Loucy (cell line): ENCODE measurements at regions not wholly inside any gene's neighbourhood (a gene's known extent, or its start where the extent isn't known, plus 50 kb on each side); places are given as distances from the start of the nearest gene placed in this dataset.
"Not testable (repeated sequence)": the region's sequence is repeated elsewhere in the genome, so short reads cannot be mapped to it uniquely, and the experiment has no call there.

Experiments
- H2AFZ ChIP-seq: fragments of 200-600 bp; sonication (generic); 2 replicates; pipeline ENCODE4 v1.6.0; 2016; ENCODE audit warnings: antibody characterized with exemption, mild to moderate bottlenecking, low read length, moderate library complexity
- H3F3A ChIP-seq: fragments of 200-600 bp; 2 replicates; pipeline ENCODE4 v1.6.0; 2016; ENCODE audit warnings: antibody characterized with exemption, low read depth, mild to moderate bottlenecking
- H3K27me3 ChIP-seq: fragments of 200-600 bp; sonication (generic); 2 replicates; pipeline ENCODE4 v1.6.1; 2014; ENCODE audit warnings: low read length, mild to moderate bottlenecking; ENCODE audit not compliant: insufficient read depth, poor library complexity, severe bottlenecking
- H3K36me3 ChIP-seq: fragments of 200-600 bp; sonication (generic); 2 replicates; pipeline ENCODE4 v1.6.1; 2016; ENCODE audit warnings: low read length; ENCODE audit not compliant: insufficient read depth
- H3K4me1 ChIP-seq: fragments of 200-600 bp; sonication (generic); 2 replicates; pipeline ENCODE4 v1.5.1; 2014; ENCODE audit warnings: low read length, mild to moderate bottlenecking; ENCODE audit not compliant: insufficient read depth, poor library complexity, severe bottlenecking
- H3K4me2 ChIP-seq: fragments of 200-600 bp; sonication (generic); 2 replicates; pipeline ENCODE4 v1.6.0; 2014; ENCODE audit warnings: antibody characterized with exemption, low read length, low read depth, mild to moderate bottlenecking; ENCODE audit not compliant: poor library complexity, severe bottlenecking
- H3K4me3 ChIP-seq: fragments of 200-600 bp; sonication (generic); 2 replicates; pipeline ENCODE4 v1.5.1; 2014; ENCODE audit warnings: low read length, mild to moderate bottlenecking, mixed read lengths; ENCODE audit not compliant: poor library complexity, severe bottlenecking
- H3K79me2 ChIP-seq: fragments of 200-600 bp; sonication (generic); 2 replicates; pipeline ENCODE4 v1.6.1; 2014; ENCODE audit warnings: low read length; ENCODE audit not compliant: insufficient read depth
- H3K9ac ChIP-seq: fragments of 200-600 bp; sonication (generic); 2 replicates; pipeline ENCODE4 v1.6.0; 2014; ENCODE audit warnings: mild to moderate bottlenecking, low read depth, low read length, moderate library complexity; ENCODE audit not compliant: poor library complexity, severe bottlenecking
- H3K9me2 ChIP-seq: fragments of 200-600 bp; sonication (generic); replicated peaks from 2 replicates; pipeline ENCODE4 v1.6.1; 2016; ENCODE audit warnings: low read depth, low read length, mixed read lengths
- H3K9me3 ChIP-seq: fragments of 200-600 bp; sonication (generic); 2 replicates; pipeline ENCODE4 v1.6.1; 2014; ENCODE audit warnings: mild to moderate bottlenecking, antibody characterized with exemption, low read length, low read depth; ENCODE audit not compliant: insufficient read depth
- H4K20me1 ChIP-seq: fragments of 200-600 bp; sonication (generic); 2 replicates; pipeline ENCODE4 v1.6.0; 2014; ENCODE audit warnings: antibody characterized with exemption, low read length, mild to moderate bottlenecking; ENCODE audit not compliant: insufficient read depth, poor library complexity, severe bottlenecking
- EZH2phosphoT487 ChIP-seq: fragments of 200-600 bp; IDR thresholded peaks from 2 replicates; pipeline ENCODE4 v1.6.1; 2018; ENCODE audit warnings: antibody characterized with exemption, mild to moderate bottlenecking, moderate library complexity, borderline replicate concordance
- TF ChIP-seq, protein P1 (sequence below): fragments of 200-600 bp; sonication (generic); conservative IDR thresholded peaks from 2 replicates; pipeline ENCODE4 v1.5.1; 2014; ENCODE audit warnings: mild to moderate bottlenecking, antibody characterized with exemption, low read length

DNA sequence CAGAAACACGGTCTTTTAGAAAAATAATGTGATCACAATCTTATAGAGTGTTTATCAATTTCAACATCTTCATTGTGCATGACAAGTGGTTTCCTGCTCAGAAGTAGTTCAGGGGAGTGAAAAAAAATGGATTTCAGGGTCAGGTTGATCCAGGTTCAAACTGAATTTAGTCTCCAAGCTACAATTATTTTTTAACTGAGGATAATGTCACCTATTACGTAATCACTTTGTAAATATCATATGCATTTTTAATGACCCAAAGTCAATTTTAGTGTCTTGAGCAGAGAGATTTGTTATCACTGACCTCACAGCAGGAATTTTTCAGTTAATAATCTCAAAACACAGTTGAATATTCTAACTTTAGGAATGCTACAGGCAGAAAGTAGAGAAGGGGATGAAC lies 627.2 kb upstream of the LUZP2 start:
- Histone ChIP-seq H3K9me2 (no peaks in the 10 kb centered on the region), H3K27me3 (no peaks in the 10 kb centered on the region), H3F3A (no peaks in the 10 kb centered on the region), H2AFZ (no peak overlapping the region), H4K20me1 (no peaks in the 10 kb centered on the region), H3K4me3 (no peak overlapping the region), H3K9ac (no peak overlapping the region), H3K4me1 (no peaks in the 10 kb centered on the region), H3K4me2 (no peak overlapping the region), H3K9me3 (no peaks in the 10 kb centered on the region), H3K79me2 (no peaks in the 10 kb centered on the region), H3K36me3 (no peaks in the 10 kb centered on the region)
- no peak for TF ChIP-seq EZH2phosphoT487
- TF ChIP-seq, protein P1, sequence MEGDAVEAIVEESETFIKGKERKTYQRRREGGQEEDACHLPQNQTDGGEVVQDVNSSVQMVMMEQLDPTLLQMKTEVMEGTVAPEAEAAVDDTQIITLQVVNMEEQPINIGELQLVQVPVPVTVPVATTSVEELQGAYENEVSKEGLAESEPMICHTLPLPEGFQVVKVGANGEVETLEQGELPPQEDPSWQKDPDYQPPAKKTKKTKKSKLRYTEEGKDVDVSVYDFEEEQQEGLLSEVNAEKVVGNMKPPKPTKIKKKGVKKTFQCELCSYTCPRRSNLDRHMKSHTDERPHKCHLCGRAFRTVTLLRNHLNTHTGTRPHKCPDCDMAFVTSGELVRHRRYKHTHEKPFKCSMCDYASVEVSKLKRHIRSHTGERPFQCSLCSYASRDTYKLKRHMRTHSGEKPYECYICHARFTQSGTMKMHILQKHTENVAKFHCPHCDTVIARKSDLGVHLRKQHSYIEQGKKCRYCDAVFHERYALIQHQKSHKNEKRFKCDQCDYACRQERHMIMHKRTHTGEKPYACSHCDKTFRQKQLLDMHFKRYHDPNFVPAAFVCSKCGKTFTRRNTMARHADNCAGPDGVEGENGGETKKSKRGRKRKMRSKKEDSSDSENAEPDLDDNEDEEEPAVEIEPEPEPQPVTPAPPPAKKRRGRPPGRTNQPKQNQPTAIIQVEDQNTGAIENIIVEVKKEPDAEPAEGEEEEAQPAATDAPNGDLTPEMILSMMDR, result no peak

DNA sequence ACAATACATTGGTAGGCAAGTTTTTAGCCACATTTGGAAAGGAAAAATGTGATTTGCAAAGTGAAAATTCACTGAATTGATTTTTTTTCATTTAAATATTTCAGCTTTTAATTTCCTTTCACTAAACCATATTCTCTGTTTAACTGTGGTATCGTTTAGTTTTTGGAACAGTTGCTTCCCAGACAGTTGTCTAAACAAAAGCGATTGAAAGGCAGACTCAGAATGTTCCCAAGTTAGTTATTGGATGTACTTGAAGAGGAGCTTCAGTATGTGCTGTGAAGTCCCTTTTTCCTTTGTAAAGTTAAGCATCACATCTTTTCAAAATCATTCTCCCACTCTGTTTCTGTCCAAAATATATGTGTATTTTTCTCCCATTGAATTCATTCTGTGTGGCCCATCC lies 623.4 kb upstream of the LUZP2 start:
- no peak overlapping the region for H3K9ac ChIP-seq
- H3K79me2 ChIP-seq, result no peaks in the 10 kb centered on the region
- H3K27me3 ChIP-seq, result no peaks in the 10 kb centered on the region
- no peaks in the 10 kb centered on the region for H4K20me1 ChIP-seq
- no peaks in the 10 kb centered on the region for H3K9me2 ChIP-seq
- H3K4me3 ChIP-seq, result no peak overlapping the region
- TF ChIP-seq EZH2phosphoT487, result no peak
- TF ChIP-seq, protein P1, result no peak
- H3K4me1 ChIP-seq, result no peaks in the 10 kb centered on the region
- no peaks in the 10 kb centered on the region for H3K36me3 ChIP-seq
- no peak overlapping the region for H3K4me2 ChIP-seq
- no peaks in the 10 kb centered on the region for H3F3A ChIP-seq
- no peak overlapping the region for H2AFZ ChIP-seq
- no peaks in the 10 kb centered on the region for H3K9me3 ChIP-seq

DNA sequence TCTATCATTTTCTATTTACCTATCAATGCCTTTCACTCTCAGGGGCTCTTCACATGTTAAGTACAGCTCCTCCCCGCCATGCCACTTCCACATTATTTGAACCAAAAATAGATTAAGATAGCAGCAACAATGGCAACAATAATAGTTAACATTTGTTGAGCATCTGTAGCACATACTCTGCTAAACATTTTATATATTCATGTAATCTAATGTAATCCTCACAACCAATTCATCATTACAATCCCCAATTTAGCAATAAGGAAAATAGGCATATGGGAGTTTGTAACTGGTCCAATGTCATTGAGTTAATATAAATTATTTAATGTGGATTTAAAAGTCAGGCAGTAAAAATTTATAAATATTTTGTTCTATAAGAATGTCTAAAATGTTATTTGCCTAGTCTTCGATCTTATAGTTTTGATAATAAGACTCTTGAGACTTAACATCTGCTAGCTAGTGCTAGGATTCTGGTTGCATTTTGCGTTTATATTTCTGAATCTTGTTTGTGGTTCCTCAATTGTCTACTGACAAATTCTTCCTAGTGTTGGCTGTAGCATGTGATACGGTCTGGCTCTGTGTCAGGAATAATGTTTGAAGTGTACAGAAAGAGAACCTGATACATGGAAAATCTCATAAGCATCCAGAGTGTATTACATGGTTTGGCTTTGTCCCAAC lies 621.5 kb upstream of the LUZP2 start:
- H3K9me2 ChIP-seq, result no peaks in the 10 kb centered on the region
- no peak overlapping the region for H3K4me2 ChIP-seq
- H3K36me3 ChIP-seq, result no peaks in the 10 kb centered on the region
- no peak overlapping the region for H2AFZ ChIP-seq
- H3K4me3 ChIP-seq, result no peak overlapping the region
- no peaks in the 10 kb centered on the region for H3K9me3 ChIP-seq
- TF ChIP-seq EZH2phosphoT487, result no peak
- TF ChIP-seq, protein P1, result no peak
- H3K79me2 ChIP-seq, result no peaks in the 10 kb centered on the region
- no peaks in the 10 kb centered on the region for H3K27me3 ChIP-seq
- H3K4me1 ChIP-seq, result no peaks in the 10 kb centered on the region
- no peak overlapping the region for H3K9ac ChIP-seq
- H3F3A ChIP-seq, result no peaks in the 10 kb centered on the region
- no peaks in the 10 kb centered on the region for H4K20me1 ChIP-seq

DNA sequence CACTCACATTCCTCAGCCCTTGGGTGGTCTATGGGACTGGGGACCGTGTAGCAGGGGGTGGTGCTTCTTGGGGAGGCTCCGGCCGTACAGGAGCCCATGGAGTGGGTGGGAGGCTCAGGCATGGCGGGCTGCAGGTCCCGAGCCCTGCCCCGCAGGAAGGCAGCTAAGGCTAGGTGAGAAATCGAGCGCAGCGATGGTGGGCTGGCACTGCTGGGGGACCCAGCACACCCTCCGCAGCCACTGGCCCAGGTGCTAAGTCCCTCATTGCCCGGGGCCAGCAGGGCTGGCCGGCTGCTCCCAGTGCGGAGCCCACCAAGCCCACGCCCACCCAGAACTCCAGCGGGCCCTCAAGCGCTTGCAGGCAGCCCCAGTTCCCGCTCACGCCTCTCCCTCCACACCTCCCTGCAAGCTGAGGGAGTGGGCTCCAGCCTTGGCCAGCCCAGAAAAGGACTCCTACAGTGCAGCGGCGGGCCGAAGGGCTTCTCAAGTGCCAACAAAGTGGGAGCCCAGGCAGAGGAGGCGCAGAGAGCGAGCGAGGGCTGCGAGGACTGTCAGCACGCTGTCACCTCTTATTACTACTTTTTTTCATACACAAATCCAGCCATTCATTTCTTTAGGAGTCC lies 613.3 kb upstream of the LUZP2 start:
- H3K9ac ChIP-seq, H3F3A ChIP-seq, H3K4me1 ChIP-seq, H3K27me3 ChIP-seq, H2AFZ ChIP-seq, H3K9me2 ChIP-seq, H3K79me2 ChIP-seq, H3K4me2 ChIP-seq, H3K4me3 ChIP-seq, H4K20me1 ChIP-seq, H3K9me3 ChIP-seq, H3K36me3 ChIP-seq: not testable (repeated sequence)
